Prostate gland (tissue), 2 donors: ENCODE measurements at regions not wholly inside any gene's neighbourhood (a gene's known extent, or its start where the extent isn't known, plus 50 kb on each side); places are given as distances from the start of the nearest gene placed in this dataset.

Experiments used
- DNase-seq: peaks from one replicate; pipeline ENCODE4 v3.0.0-alpha.2; 2019; ENCODE audit warnings: low spot score
- H3K27ac ChIP-seq, 2 donors: fragments of 200-600 bp; sonication (generic); 2 replicates each; pipeline ENCODE4 v1.5.1; 2017 to 2019
- H3K27me3 ChIP-seq: fragments of 200-600 bp; sonication (generic); replicated peaks from 2 replicates; pipeline ENCODE4 v1.5.1; 2019; ENCODE audit not compliant: insufficient read depth
- H3K36me3 ChIP-seq, 2 donors: fragments of 200-600 bp; sonication (generic); 1 replicate in 1 of 2; 2 replicates in 1 of 2; pipeline versions ENCODE4 v1.5.1 to v1.8.1; 2017 to 2019
- H3K4me1 ChIP-seq: fragments of 200-600 bp; sonication (generic); replicated peaks from 2 replicates; pipeline ENCODE4 v1.5.1; 2019
- H3K4me3 ChIP-seq, 2 donors: fragments of 200-600 bp; sonication (generic); 2 replicates each; pipeline ENCODE4 v1.5.1; 2017 to 2019
- H3K9me3 ChIP-seq: fragments of 200-600 bp; sonication (generic); 2 replicates; pipeline ENCODE4 v1.5.1; 2017
- POLR2A ChIP-seq: fragments of 450-650 bp; IDR thresholded peaks from one replicate; pipeline ENCODE4 v1.6.1; 2016; ENCODE audit warnings: antibody characterized with exemption, mild to moderate bottlenecking
- POLR2AphosphoS5 ChIP-seq: sonication (generic); formaldehyde crosslinking; IDR thresholded peaks from one replicate; pipeline ENCODE4 v1.6.1; 2017; ENCODE audit warnings: antibody characterized with exemption
- WGBS: methylation state at CpG from one replicate; pipeline ENCODE4 v1.1.5; 2018; 5-methylcytosine and 5-hydroxymethylcytosine counted together
- intact Hi-C: fragments of 100-400 bp; cut with DNase I; formaldehyde crosslinking; loops from one replicate; pipeline ENCODE4 v1.14.2; 2022
- TF ChIP-seq, protein P1 (sequence below), 4 experiments: fragments of 200-600 bp in 2 of 4; fragments of 450-650 bp in 2 of 4; sonication (generic) in 2 of 4; IDR thresholded peaks; 1 replicate in 3 of 4; 2 replicates in 1 of 4; pipeline ENCODE4 v1.5.1; 2016 to 2019; ENCODE audit warnings: antibody characterized with exemption in 4 of 4, mild to moderate bottlenecking in 2 of 4, moderate library complexity in 2 of 4

DNA sequence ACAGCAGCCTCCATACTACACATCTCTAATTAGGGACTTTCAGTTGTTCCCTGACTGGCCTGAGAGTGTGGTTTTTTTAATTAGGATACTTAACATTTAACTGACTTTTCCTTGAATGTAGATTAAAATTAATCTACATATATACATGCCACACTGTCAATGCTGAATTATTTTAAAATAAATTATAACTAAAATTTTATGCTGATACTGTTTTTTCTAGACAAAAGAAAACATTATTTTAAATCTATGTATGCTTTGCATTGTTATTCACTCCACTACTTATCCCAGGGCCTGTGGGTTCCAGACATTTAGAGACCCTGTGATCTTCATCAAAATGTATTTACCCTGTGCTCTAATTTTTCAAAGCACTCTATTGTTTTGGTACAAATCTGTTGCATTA lies 496.0 kb upstream of the MAP2 start:
- no peak for DNase-seq
- Histone ChIP-seq H3K4me3 (no peak overlapping the region), H3K9me3 (no peaks in the 10 kb centered on the region), H3K27me3 (no peaks in the 10 kb centered on the region), H3K4me1 (no peaks in the 10 kb centered on the region), H3K27ac (no peak overlapping the region), H3K36me3 (no peaks in the 10 kb centered on the region)
- TF ChIP-seq POLR2AphosphoS5 (no peak), POLR2A (no peak)
- TF ChIP-seq, protein P1, sequence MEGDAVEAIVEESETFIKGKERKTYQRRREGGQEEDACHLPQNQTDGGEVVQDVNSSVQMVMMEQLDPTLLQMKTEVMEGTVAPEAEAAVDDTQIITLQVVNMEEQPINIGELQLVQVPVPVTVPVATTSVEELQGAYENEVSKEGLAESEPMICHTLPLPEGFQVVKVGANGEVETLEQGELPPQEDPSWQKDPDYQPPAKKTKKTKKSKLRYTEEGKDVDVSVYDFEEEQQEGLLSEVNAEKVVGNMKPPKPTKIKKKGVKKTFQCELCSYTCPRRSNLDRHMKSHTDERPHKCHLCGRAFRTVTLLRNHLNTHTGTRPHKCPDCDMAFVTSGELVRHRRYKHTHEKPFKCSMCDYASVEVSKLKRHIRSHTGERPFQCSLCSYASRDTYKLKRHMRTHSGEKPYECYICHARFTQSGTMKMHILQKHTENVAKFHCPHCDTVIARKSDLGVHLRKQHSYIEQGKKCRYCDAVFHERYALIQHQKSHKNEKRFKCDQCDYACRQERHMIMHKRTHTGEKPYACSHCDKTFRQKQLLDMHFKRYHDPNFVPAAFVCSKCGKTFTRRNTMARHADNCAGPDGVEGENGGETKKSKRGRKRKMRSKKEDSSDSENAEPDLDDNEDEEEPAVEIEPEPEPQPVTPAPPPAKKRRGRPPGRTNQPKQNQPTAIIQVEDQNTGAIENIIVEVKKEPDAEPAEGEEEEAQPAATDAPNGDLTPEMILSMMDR (IDR thresholded peaks at IDR 0.05) = no peak
- intact Hi-C loops = no loop called here

DNA sequence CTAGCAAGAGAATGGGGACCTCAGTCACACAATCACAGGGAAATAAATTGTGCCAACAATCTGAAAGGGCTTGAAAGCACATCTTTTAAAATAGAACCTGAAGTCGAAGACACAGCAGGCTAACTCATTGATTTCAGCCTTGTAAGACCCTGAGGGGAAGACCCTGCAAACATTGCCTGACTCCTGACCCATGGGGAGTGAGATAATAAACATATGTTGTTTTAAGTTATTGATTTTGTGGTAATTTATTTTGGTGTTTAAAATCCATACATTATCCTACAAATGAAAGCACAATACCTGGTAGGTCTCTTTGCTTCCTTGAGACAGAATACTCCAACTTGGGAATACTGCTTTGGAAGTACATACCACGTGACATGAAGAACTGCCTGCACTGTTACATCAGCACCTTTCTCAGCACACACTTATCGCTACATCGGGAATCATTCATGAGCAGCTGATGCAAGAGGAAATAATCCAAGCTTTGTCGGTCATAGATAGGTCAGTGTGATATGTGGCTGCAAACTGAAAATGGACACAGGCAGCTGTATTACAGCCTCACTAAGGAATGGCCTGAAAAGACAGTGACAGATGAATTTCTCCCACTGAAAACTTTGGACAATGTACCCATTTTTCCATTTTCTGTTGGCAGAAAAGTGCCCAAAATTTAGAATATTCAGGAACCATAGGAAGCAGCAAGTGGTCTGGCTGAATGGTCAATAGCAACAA lies 494.5 kb upstream of the MAP2 start:
- H3K4me3 ChIP-seq = no peak overlapping the region
- H3K9me3 ChIP-seq = no peaks in the 10 kb centered on the region
- TF ChIP-seq, protein P1 (IDR thresholded peaks at IDR 0.05) = no peak
- TF ChIP-seq POLR2A (no peak), POLR2AphosphoS5 (no peak)
- intact Hi-C loops = no loop called here
- DNase-seq = no peak
- no peaks in the 10 kb centered on the region for H3K27me3 ChIP-seq
- no peak overlapping the region for H3K27ac ChIP-seq
- no peaks in the 10 kb centered on the region for H3K36me3 ChIP-seq
- no peaks in the 10 kb centered on the region for H3K4me1 ChIP-seq
- WGBS = 53% methylated on average over 5 of the region's 5 CpGs

DNA sequence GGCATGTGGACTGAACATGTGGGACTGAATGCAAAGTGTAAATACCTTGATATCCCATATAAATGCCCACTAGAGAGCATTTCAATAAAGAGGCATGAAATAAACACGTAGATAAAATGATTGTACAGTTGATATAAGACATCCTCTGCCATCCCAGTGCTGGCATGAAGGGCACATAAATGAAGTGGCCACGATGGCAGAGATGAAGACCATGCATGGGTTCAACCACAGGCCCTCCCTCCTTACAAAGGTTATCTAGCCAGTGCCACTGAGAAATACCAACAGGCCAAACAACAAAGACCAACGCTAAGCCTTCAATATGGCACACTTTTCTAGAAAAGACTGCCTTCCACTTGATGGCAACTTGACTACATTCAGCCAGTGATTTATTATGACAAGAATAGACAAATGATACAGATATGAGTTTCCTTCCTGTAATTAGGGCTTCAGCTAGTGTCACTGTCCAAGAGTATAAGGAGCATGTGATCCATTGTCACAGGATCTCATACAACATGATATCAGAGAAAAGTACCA lies 493.9 kb upstream of the MAP2 start:
- Histone ChIP-seq H3K4me1 (no peaks in the 10 kb centered on the region), H3K4me3 (no peak overlapping the region), H3K36me3 (no peaks in the 10 kb centered on the region), H3K27ac (no peak overlapping the region), H3K27me3 (no peaks in the 10 kb centered on the region), H3K9me3 (no peaks in the 10 kb centered on the region)
- intact Hi-C loops = no loop called here
- 70% methylated on average over 3 of the region's 3 CpGs for WGBS
- TF ChIP-seq, protein P1 (IDR thresholded peaks at IDR 0.05) = no peak
- no peak for TF ChIP-seq POLR2A
- no peak for TF ChIP-seq POLR2AphosphoS5
- DNase-seq = no peak

DNA sequence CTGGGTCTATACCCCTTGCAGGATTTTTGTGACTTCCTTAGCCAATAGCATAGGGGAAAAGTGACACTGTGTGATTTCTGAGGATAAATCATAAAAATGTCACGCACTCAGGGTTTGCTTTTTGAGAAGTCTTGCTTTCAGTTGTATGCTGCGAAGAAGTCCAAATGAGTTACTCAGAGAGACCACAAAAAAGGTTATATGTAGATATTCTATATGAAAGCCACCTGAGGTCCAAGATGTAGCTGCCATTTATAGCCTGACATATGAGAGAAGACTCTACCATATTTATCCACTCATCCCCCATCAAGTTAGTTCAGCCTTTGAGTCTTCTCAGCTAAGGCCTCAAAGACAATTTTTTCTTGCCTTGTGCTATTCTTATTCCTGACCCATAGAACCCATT lies 488.3 kb upstream of the MAP2 start:
- no peaks in the 10 kb centered on the region for H3K4me1 ChIP-seq

More for the DNA sequence above, 488.3 kb upstream of the MAP2 start:
- 94% methylated on average over 2 of the region's 2 CpGs for WGBS
- H3K4me3 ChIP-seq = no peak overlapping the region
- intact Hi-C loops = no loop called here
- no peak for DNase-seq
- no peak overlapping the region for H3K27ac ChIP-seq
- TF ChIP-seq POLR2AphosphoS5 (no peak), POLR2A (no peak)
- TF ChIP-seq, protein P1 (IDR thresholded peaks at IDR 0.05) = no peak
- no peaks in the 10 kb centered on the region for H3K9me3 ChIP-seq
- H3K27me3 ChIP-seq = no peaks in the 10 kb centered on the region
- H3K36me3 ChIP-seq = no peaks in the 10 kb centered on the region
